ENCODE measurements at regions not wholly inside any gene's neighbourhood (a gene's known extent, or its start where the extent isn't known, plus 50 kb on each side); places are given as distances from the start of the nearest gene placed in this dataset.

DNA sequence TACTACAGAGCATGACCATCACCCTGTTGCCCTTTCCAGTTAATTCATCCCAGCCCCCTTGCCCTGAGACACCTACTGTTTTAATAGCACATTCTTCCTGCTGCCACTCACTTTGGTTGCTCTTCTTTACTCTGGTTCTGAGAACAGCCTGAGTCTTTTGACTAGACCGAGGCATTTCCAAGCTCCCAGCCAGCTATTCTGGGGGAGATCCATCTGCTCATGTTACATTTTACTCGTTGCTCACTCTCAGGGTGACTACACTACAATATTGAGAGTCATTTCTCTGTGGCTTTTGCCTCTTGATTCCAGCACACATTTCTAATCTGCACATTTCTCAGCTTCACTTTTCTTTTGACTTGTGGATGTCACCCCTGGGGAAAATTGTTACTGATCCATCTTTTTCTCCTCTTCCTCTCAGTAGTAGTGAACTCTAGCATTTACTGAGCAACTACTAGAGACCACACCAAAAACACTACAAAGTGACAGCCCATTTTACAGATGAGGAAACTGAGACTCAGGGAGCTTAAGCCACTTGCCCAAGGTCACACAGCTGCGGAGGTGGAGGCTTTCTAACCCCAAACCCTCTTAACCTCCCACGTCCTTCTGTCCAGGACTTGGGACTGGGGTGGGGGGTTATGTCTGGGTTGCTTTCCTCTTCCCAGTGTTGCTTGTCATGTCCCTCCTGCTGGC is 117.8 kb downstream of the C11orf91 start:
- H3K36me3 Mint-ChIP-seq (ENCODE audit: insufficient read depth, unreplicated experiment), result no peaks in the 10 kb centered on the region
- ChIA-PET POLR2A (interaction anchor here (0.9 to 1.1 kb wide), 2 partner anchors 126 to 160 kb away, joined by 3 read pairs; no protein-coding TSS in a partner anchor), CTCF (no interaction called here)
- H3K4me3 Mint-ChIP-seq (ENCODE audit: unreplicated experiment), result no peak overlapping the region
- H3K27ac Mint-ChIP-seq (ENCODE audit: low read depth, unreplicated experiment), result no peak overlapping the region
- BruUV-seq (replicated peaks), result no TSS peak
- TF ChIP-seq, protein P1, sequence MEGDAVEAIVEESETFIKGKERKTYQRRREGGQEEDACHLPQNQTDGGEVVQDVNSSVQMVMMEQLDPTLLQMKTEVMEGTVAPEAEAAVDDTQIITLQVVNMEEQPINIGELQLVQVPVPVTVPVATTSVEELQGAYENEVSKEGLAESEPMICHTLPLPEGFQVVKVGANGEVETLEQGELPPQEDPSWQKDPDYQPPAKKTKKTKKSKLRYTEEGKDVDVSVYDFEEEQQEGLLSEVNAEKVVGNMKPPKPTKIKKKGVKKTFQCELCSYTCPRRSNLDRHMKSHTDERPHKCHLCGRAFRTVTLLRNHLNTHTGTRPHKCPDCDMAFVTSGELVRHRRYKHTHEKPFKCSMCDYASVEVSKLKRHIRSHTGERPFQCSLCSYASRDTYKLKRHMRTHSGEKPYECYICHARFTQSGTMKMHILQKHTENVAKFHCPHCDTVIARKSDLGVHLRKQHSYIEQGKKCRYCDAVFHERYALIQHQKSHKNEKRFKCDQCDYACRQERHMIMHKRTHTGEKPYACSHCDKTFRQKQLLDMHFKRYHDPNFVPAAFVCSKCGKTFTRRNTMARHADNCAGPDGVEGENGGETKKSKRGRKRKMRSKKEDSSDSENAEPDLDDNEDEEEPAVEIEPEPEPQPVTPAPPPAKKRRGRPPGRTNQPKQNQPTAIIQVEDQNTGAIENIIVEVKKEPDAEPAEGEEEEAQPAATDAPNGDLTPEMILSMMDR (IDR thresholded peaks at IDR 0.05; ENCODE audit: unreplicated experiment), result no peak
- no peak for DNase-seq (ENCODE audit: unreplicated experiment)
- intact Hi-C loops (cut with micrococcal nuclease), result no loop called here
- H3K4me1 Mint-ChIP-seq (ENCODE audit: insufficient read depth, unreplicated experiment), result no peaks in the 10 kb centered on the region
- H3K9me3 Mint-ChIP-seq (ENCODE audit: unreplicated experiment), result no peaks in the 10 kb centered on the region
- peaks cover 28% of the 10 kb centered on the region for H3K27me3 Mint-ChIP-seq (ENCODE audit: insufficient read depth, unreplicated experiment)

DNA sequence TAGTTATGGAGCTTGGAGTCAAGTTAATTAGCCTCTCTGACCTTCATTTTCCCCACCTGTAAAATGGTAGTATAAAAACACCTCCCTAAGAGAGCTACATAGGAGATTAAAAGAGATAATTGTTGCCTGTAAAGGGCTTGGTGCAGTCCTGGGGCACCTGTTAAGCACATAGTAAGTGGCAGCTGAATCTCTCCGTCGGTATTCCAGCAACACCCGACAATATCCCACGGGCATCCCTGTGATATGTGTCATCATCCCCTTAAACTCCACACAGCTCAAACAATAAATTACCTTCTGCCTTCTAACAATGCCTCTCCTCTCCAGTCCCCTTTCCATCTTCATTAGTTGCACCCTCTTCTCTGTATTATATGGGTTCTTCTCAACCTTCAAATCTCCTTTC is 121.5 kb downstream of the C11orf91 start:
- H3K4me3 Mint-ChIP-seq (ENCODE audit: unreplicated experiment), result no peak overlapping the region
- no peaks in the 10 kb centered on the region for H3K36me3 Mint-ChIP-seq (ENCODE audit: insufficient read depth, unreplicated experiment)
- ChIA-PET CTCF (interaction anchor here (0.6 kb wide), 1 partner anchor 1259 kb away, joined by 3 read pairs; no protein-coding TSS in a partner anchor), POLR2A (no interaction called here)
- TF ChIP-seq, protein P1 (IDR thresholded peaks at IDR 0.05; ENCODE audit: unreplicated experiment), result no peak
- no peaks in the 10 kb centered on the region for H3K9me3 Mint-ChIP-seq (ENCODE audit: unreplicated experiment)
- DNase-seq (ENCODE audit: unreplicated experiment), result no peak
- H3K4me1 Mint-ChIP-seq (ENCODE audit: insufficient read depth, unreplicated experiment), result no peaks in the 10 kb centered on the region
- H3K27me3 Mint-ChIP-seq (ENCODE audit: insufficient read depth, unreplicated experiment), result peaks cover 28% of the 10 kb centered on the region
- BruUV-seq (replicated peaks), result no TSS peak
- intact Hi-C loops (cut with micrococcal nuclease), result no loop called here
- H3K27ac Mint-ChIP-seq (ENCODE audit: low read depth, unreplicated experiment), result no peak overlapping the region

DNA sequence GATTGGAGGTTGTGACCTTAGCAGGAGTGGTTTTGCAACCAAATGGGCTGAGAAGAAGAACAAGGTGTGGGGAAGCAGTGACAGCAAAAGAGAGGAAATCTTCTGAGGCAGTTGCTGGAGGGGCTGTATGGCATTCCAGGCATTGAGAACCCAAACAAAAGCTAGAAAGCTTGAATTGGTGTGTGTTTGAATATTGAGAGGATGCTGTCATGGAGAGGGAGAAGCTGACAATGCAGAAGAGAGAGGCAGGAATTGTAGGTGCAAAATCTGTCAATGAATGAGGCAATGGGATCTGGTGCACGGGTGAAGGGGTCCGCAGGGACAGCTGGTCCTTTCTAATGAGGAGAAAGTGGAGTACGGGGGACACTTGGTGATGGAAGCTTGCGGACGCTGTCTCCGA is 123.4 kb downstream of the C11orf91 start:
- intact Hi-C loops (cut with micrococcal nuclease), result no loop called here
- POLR2A ChIA-PET, result no interaction called here
- BruUV-seq (replicated peaks), result no TSS peak
- Mint-ChIP-seq H3K27me3 (ENCODE audit: insufficient read depth, unreplicated experiment) (peaks cover 19% of the 10 kb centered on the region), H3K4me1 (ENCODE audit: insufficient read depth, unreplicated experiment) (no peaks in the 10 kb centered on the region), H3K27ac (ENCODE audit: low read depth, unreplicated experiment) (no peak overlapping the region), H3K9me3 (ENCODE audit: unreplicated experiment) (no peaks in the 10 kb centered on the region), H3K4me3 (ENCODE audit: unreplicated experiment) (no peak overlapping the region), H3K36me3 (ENCODE audit: insufficient read depth, unreplicated experiment) (no peaks in the 10 kb centered on the region)
- CTCF ChIA-PET, result interaction anchor here (0.5 to 1.2 kb wide), 2 partner anchors 8 to 1757 kb away, joined by 3 read pairs; no protein-coding TSS in a partner anchor
- no peak for DNase-seq (ENCODE audit: unreplicated experiment)
- TF ChIP-seq, protein P1 (IDR thresholded peaks at IDR 0.05; ENCODE audit: unreplicated experiment), result no peak

GRCh38 chr11:33575311-33575710 is 125.3 kb downstream of the C11orf91 start:
- Mint-ChIP-seq H3K4me3 (ENCODE audit: unreplicated experiment) (no peak overlapping the region), H3K9me3 (ENCODE audit: unreplicated experiment) (no peaks in the 10 kb centered on the region), H3K4me1 (ENCODE audit: insufficient read depth, unreplicated experiment) (no peaks in the 10 kb centered on the region), H3K27ac (ENCODE audit: low read depth, unreplicated experiment) (no peak overlapping the region), H3K27me3 (ENCODE audit: insufficient read depth, unreplicated experiment) (peaks cover 1% of the 10 kb centered on the region), H3K36me3 (ENCODE audit: insufficient read depth, unreplicated experiment) (no peaks in the 10 kb centered on the region)
- DNase-seq (ENCODE audit: unreplicated experiment), result no peak
- no TSS peak for BruUV-seq (replicated peaks)
- POLR2A ChIA-PET, result no interaction called here
- intact Hi-C loops (cut with micrococcal nuclease), result no loop called here
- TF ChIP-seq, protein P1 (IDR thresholded peaks at IDR 0.05; ENCODE audit: unreplicated experiment), result no peak
- CTCF ChIA-PET, result interaction anchor here (0.6 kb wide), 1 partner anchor 110 kb away, joined by 8 read pairs; no protein-coding TSS in a partner anchor
